ENCODE measurements at regions not wholly inside any gene's neighbourhood (a gene's known extent, or its start where the extent isn't known, plus 50 kb on each side); places are given as distances from the start of the nearest gene placed in this dataset.

DNA sequence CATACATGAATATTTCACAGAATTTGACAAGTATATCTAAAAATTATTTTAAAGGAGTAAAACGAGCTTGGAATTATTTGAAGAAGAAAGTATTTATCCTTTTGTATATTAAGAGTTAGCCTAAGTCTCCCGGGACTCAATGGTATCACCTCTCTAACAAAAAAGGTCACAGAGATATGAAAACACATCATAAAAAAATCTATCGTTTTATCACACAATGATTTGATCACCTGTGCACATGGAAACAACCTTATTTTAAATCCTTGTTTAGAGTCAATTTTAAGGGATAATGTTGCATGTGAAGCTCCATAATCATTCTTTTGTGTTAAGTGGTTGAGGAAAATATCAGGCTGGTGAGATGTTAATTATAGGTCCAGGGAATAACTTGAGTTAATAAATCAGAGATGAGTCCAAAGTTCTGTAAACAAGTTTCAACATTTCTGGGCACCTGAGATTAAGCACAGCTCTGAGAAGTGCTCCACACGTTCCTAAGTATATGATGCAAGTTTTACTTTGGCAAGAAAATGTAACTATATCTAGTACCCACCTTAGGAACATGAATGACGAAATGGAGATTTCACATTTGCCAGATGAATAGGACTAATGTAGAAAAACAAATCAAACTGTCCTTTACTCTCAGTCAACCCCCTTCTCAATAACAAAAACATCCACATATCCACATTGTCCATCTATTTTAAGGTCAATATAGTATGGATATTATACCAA, 148.5 kb upstream of the AKR1E2 start:
- DNase-seq (ENCODE audit: low spot score) (no peak), ATAC-seq (ENCODE audit: low read depth) (peak; percentile 82)
- Histone ChIP-seq H3K4me3 (ENCODE audit: severe bottlenecking) (no peak overlapping the region), H3K36me3 (ENCODE audit: low read depth) (no peaks in the 10 kb centered on the region), H3K4me1 (ENCODE audit: insufficient read depth, poor library complexity, severe bottlenecking) (peaks cover 45% of the 10 kb centered on the region), H3K27ac (ENCODE audit: poor library complexity, severe bottlenecking) (peak overlapping the region; percentile 98), H3K9me3 (ENCODE audit: severe bottlenecking) (no peaks in the 10 kb centered on the region), H3K27me3 (ENCODE audit: insufficient read depth, poor library complexity, severe bottlenecking) (no peaks in the 10 kb centered on the region)
- TF ChIP-seq CTCF (IDR thresholded peaks at IDR 0.05; ENCODE audit: poor library complexity, severe bottlenecking) = no peak

GRCh38 chr10:4676566-4676965, 149.4 kb upstream of the AKR1E2 start:
- Histone ChIP-seq H3K36me3 (ENCODE audit: low read depth) (no peaks in the 10 kb centered on the region), H3K27me3 (ENCODE audit: insufficient read depth, poor library complexity, severe bottlenecking) (no peaks in the 10 kb centered on the region), H3K9me3 (ENCODE audit: severe bottlenecking) (no peaks in the 10 kb centered on the region), H3K27ac (ENCODE audit: poor library complexity, severe bottlenecking) (peak overlapping the region; percentile 98), H3K4me3 (ENCODE audit: severe bottlenecking) (no peak overlapping the region), H3K4me1 (ENCODE audit: insufficient read depth, poor library complexity, severe bottlenecking) (peaks cover 54% of the 10 kb centered on the region)
- TF ChIP-seq CTCF (IDR thresholded peaks at IDR 0.05; ENCODE audit: poor library complexity, severe bottlenecking) = no peak
- ATAC-seq (ENCODE audit: low read depth) (no peak), DNase-seq (ENCODE audit: low spot score) (no peak)

DNA sequence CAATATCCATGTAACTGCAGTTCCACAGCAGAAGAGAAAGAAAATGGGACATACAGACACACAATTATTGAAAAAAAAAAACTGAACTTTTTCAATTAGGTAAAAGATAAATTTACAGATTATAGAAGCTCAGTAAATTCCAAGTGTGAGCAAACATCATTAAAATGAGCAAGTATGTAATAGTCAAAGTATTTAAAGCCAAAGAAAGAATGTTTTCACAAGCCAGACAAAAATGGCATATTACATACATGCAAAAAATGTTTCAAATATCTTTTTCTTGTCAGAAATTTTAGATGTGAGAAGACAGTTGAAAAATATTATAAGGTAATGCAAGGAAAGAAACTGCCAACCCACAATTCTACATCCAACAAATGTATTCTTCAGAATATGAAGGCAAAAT, 150.2 kb upstream of the AKR1E2 start:
- Histone ChIP-seq H3K4me1 (ENCODE audit: insufficient read depth, poor library complexity, severe bottlenecking) (peaks cover 61% of the 10 kb centered on the region), H3K27me3 (ENCODE audit: insufficient read depth, poor library complexity, severe bottlenecking) (no peaks in the 10 kb centered on the region), H3K4me3 (ENCODE audit: severe bottlenecking) (no peak overlapping the region), H3K27ac (ENCODE audit: poor library complexity, severe bottlenecking) (peak overlapping the region; percentile 98), H3K36me3 (ENCODE audit: low read depth) (no peaks in the 10 kb centered on the region), H3K9me3 (ENCODE audit: severe bottlenecking) (no peaks in the 10 kb centered on the region)
- no peak for DNase-seq (ENCODE audit: low spot score)
- no peak for TF ChIP-seq CTCF (IDR thresholded peaks at IDR 0.05; ENCODE audit: poor library complexity, severe bottlenecking)
- ATAC-seq (ENCODE audit: low read depth) = no peak

GRCh38 chr10:4673279-4674040, 152.5 kb upstream of the AKR1E2 start:
- Histone ChIP-seq H3K4me3 (ENCODE audit: severe bottlenecking) (no peak overlapping the region), H3K9me3 (ENCODE audit: severe bottlenecking) (peaks cover 4% of the 10 kb centered on the region), H3K4me1 (ENCODE audit: insufficient read depth, poor library complexity, severe bottlenecking) (peaks cover 60% of the 10 kb centered on the region), H3K36me3 (ENCODE audit: low read depth) (peaks cover 10% of the 10 kb centered on the region; the same call in 1 of the 2 replicates), H3K27me3 (ENCODE audit: insufficient read depth, poor library complexity, severe bottlenecking) (no peaks in the 10 kb centered on the region), H3K27ac (ENCODE audit: poor library complexity, severe bottlenecking) (peak overlapping the region; percentile 98)
- DNase-seq (ENCODE audit: low spot score) (no peak), ATAC-seq (ENCODE audit: low read depth) (no peak)
- no peak for TF ChIP-seq CTCF (IDR thresholded peaks at IDR 0.05; ENCODE audit: poor library complexity, severe bottlenecking)

Measured in RWPE2 (cell line).